Breast epithelium (tissue), 4 donors: ENCODE measurements at regions not wholly inside any gene's neighbourhood (a gene's known extent, or its start where the extent isn't known, plus 50 kb on each side); places are given as distances from the start of the nearest gene placed in this dataset.

Experiments
- DNase-seq, 2 donors: peaks; one replicate each; pipeline ENCODE4 v3.0.0-alpha.2; 2019; ENCODE audit warnings: low spot score in 2 of 2
- H3K27ac ChIP-seq, 2 donors: fragments of 200-600 bp; sonication (generic) in 1 of 2; one replicate each; pipeline ENCODE4 v1.5.1; 2016 to 2019; ENCODE audit warnings: mild to moderate bottlenecking in 1 of 2
- H3K27me3 ChIP-seq, 2 donors: fragments of 200-600 bp; sonication (generic) in 1 of 2; one replicate each; pipeline versions ENCODE4 v1.5.1 to v1.6.0; 2017 to 2019; ENCODE audit warnings: control low read depth in 1 of 2, mild to moderate bottlenecking in 1 of 2
- H3K36me3 ChIP-seq: fragments of 200-600 bp; one replicate; pipeline ENCODE4 v1.5.1; 2019
- H3K4me1 ChIP-seq, 2 donors: fragments of 200-600 bp; sonication (generic); one replicate each; pipeline ENCODE4 v1.5.1; 2016 to 2019; ENCODE audit warnings: control low read depth in 1 of 2
- H3K4me3 ChIP-seq, 3 donors: fragments of 200-600 bp; sonication (generic); 1 replicate in 2 of 3; 2 replicates in 1 of 3; pipeline ENCODE4 v1.5.1; 2016 to 2019; ENCODE audit warnings: mild to moderate bottlenecking in 3 of 3, moderate library complexity in 2 of 3
- H3K9me3 ChIP-seq, 2 donors: fragments of 200-600 bp; sonication (generic) in 1 of 2; one replicate each; pipeline ENCODE4 v1.5.1; 2016 to 2019; ENCODE audit warnings: control low read depth in 1 of 2
- POLR2A ChIP-seq: fragments of 450-650 bp; IDR thresholded peaks from one replicate; pipeline ENCODE4 v1.6.1; 2016; ENCODE audit warnings: antibody characterized with exemption, mild to moderate bottlenecking, moderate library complexity
- POLR2AphosphoS5 ChIP-seq, 3 donors: sonication (generic); formaldehyde crosslinking; IDR thresholded peaks; one replicate each; pipeline ENCODE4 v1.6.1; 2017; ENCODE audit warnings: antibody characterized with exemption in 3 of 3
- intact Hi-C: fragments of 100-400 bp; cut with DNase I; formaldehyde crosslinking; loops from one replicate; pipeline ENCODE4 v1.15.1; 2023; ENCODE audit warnings: low total_unique reads
- TF ChIP-seq, protein P1 (sequence below), 3 donors: fragments of 450-650 bp; IDR thresholded peaks; one replicate each; pipeline ENCODE4 v1.5.1; 2016 to 2017; ENCODE audit warnings: antibody characterized with exemption in 3 of 3, mild to moderate bottlenecking in 3 of 3, moderate library complexity in 3 of 3

DNA sequence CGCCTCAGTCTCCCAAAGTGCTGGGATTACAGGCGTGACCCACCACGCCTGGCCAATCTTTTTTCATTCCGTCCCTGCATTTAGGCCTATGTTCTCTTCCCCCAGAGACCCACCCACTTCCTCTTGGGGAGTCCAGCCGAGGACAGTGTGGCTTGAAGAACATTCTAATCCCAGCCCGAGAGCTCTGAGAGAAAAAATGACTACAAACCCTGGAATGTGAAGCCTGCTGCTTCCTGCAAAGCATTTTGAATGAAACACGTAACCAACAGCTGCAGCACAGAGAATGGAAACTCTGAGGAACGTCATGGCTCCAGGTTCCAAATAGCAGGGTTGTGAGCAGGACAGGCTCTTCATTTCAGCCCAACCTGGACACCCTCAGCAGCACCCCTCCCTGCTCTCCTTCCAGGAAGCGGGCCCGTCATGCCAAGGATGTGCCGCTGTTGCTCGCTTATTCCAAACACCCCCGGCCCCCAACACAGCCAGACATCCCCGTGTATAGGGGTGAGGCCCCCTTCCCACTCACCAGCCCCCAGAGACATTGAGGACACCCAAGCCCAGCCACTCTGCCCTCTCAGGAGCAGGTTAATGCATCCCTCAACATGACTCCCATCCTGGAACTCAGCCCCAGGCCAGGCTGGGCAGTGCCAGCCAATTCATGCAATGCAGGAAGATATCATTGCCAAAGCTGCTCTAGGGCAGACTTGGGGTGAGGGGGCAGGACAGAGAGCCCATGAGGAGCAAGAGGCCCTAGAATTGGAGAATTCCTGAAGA, 139.8 kb downstream of the ZFP36L2 start:
- TF ChIP-seq POLR2AphosphoS5 (IDR thresholded peaks at IDR 0.05), result peak in 2 of 3 donors; percentile 51 to 82
- TF ChIP-seq POLR2A, result no peak
- Histone ChIP-seq H3K4me1 (peaks cover 37 to 41% of the 10 kb centered on the region in 2 donors), H3K27ac (peak overlapping the region; percentile 93 to 99), H3K36me3 (no peaks in the 10 kb centered on the region), H3K9me3 (peaks cover 7 to 9% of the 10 kb centered on the region in 2 donors), H3K4me3 (peak overlapping the region in 1 of 3 donors; percentile 31), H3K27me3 (no peaks in the 10 kb centered on the region)
- intact Hi-C loops, result loop anchor here (10.0 kb wide), 1 partner anchor 52 kb away; no protein-coding TSS in a partner anchor
- DNase-seq, result peak in 1 of 2 donors; percentile 93

DNA sequence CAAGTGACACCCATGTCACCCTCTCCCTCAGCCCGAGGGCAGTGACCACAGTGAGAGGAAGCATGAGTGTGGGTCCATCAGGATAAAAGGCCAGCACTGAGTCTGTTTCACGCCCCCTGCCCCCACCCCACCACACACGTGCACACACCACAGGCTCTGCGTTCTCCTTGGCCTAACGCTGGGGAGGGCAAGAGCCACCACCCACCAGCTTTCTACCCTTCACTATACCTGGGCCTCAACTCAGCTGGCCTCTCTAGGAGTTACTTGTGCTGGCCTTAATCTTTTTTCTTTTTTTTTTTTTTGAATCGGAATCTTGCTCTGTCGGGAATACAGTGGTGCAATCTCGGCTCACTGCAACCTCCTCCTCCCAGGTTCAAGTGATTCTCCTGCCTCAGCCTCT, 140.5 kb downstream of the ZFP36L2 start:
- no peak for DNase-seq
- intact Hi-C loops, result loop anchor here (10.0 kb wide), 1 partner anchor 51 kb away; no protein-coding TSS in a partner anchor
- Histone ChIP-seq H3K4me3 (no peak overlapping the region), H3K4me1 (peaks cover 41 to 44% of the 10 kb centered on the region in 2 donors), H3K9me3 (peaks cover 4 to 8% of the 10 kb centered on the region in 2 donors), H3K27ac (peak overlapping the region; percentile 93 to 99), H3K27me3 (no peaks in the 10 kb centered on the region), H3K36me3 (no peaks in the 10 kb centered on the region)
- TF ChIP-seq POLR2AphosphoS5 (IDR thresholded peaks at IDR 0.05), result no peak
- TF ChIP-seq, protein P1, sequence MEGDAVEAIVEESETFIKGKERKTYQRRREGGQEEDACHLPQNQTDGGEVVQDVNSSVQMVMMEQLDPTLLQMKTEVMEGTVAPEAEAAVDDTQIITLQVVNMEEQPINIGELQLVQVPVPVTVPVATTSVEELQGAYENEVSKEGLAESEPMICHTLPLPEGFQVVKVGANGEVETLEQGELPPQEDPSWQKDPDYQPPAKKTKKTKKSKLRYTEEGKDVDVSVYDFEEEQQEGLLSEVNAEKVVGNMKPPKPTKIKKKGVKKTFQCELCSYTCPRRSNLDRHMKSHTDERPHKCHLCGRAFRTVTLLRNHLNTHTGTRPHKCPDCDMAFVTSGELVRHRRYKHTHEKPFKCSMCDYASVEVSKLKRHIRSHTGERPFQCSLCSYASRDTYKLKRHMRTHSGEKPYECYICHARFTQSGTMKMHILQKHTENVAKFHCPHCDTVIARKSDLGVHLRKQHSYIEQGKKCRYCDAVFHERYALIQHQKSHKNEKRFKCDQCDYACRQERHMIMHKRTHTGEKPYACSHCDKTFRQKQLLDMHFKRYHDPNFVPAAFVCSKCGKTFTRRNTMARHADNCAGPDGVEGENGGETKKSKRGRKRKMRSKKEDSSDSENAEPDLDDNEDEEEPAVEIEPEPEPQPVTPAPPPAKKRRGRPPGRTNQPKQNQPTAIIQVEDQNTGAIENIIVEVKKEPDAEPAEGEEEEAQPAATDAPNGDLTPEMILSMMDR (IDR thresholded peaks at IDR 0.05), result no peak
- no peak for TF ChIP-seq POLR2A

DNA sequence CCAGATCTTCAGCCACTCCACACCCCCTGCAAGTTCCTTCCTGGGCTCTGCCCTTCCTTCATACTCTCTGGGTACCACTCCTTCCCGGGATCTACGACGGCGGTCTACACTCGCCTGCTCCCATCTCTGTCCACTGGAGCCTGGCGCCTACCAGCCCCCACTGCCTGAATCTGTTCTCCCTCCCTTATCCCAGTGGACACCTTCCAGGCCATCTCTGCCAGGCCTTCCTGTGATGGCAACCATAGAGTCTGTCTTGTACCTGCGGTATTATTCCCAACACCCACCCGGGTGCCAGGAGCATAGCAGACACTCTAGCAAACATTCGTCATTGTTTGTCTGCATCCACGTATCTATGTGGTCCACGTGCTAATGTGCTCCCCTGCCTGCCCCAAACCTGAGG, 140.9 kb downstream of the ZFP36L2 start:
- DNase-seq, result no peak
- intact Hi-C loops, result loop anchor here (10.0 kb wide), 1 partner anchor 51 kb away; no protein-coding TSS in a partner anchor

DNA sequence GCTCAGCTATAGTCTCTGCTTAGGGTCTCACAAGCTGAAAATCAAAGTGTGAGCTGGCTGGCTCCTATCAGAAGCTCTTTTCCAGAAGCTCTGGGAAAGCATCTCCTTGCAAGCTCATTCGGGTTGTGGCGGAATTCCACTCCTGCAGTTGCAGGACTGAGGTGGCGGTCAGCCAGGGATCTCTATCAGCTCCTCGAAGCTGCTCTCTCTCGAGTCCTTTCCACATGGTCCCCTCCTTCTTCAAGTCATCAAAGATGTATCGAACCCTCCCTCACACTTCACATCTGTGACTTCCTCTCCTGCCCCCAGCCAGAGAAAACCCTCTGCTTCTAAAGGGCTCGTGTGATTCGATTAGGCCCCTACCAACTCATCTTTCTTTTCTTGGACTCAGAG, 141.7 kb downstream of the ZFP36L2 start:
- Histone ChIP-seq H3K9me3 (no peaks in the 10 kb centered on the region), H3K27ac (peak overlapping the region; percentile 93 to 99), H3K27me3 (no peaks in the 10 kb centered on the region), H3K4me3 (no peak overlapping the region), H3K4me1 (peaks cover 41 to 46% of the 10 kb centered on the region in 2 donors), H3K36me3 (no peaks in the 10 kb centered on the region)
- TF ChIP-seq POLR2AphosphoS5 (IDR thresholded peaks at IDR 0.05), result no peak
- TF ChIP-seq, protein P1 (IDR thresholded peaks at IDR 0.05), result no peak
- intact Hi-C loops, result loop anchor here (10.0 kb wide), 1 partner anchor 50 kb away; no protein-coding TSS in a partner anchor
- DNase-seq, result peak in 1 of 2 donors; percentile 69

More for the DNA sequence above, 140.9 kb downstream of the ZFP36L2 start:
- H3K36me3 ChIP-seq, result no peaks in the 10 kb centered on the region
- peaks cover 0 to 4% of the 10 kb centered on the region in 2 donors for H3K9me3 ChIP-seq
- peaks cover 41 to 46% of the 10 kb centered on the region in 2 donors for H3K4me1 ChIP-seq
- no peak overlapping the region for H3K4me3 ChIP-seq
- TF ChIP-seq POLR2A (no peak), POLR2AphosphoS5 (IDR thresholded peaks at IDR 0.05) (no peak)
- TF ChIP-seq, protein P1 (IDR thresholded peaks at IDR 0.05), result no peak
- no peaks in the 10 kb centered on the region for H3K27me3 ChIP-seq
- H3K27ac ChIP-seq, result peak overlapping the region; percentile 93 to 99

- intact Hi-C loops, result loop anchor here (10.0 kb wide), 1 partner anchor 49 kb away; no protein-coding TSS in a partner anchor
- Histone ChIP-seq H3K4me3 (peak overlapping the region in 1 of 3 donors; percentile 8), H3K4me1 (peaks cover 41 to 46% of the 10 kb centered on the region in 2 donors), H3K27me3 (no peaks in the 10 kb centered on the region), H3K9me3 (no peaks in the 10 kb centered on the region), H3K36me3 (no peaks in the 10 kb centered on the region), H3K27ac (peak overlapping the region; percentile 93 to 99)
- TF ChIP-seq POLR2AphosphoS5 (IDR thresholded peaks at IDR 0.05) (peak in 2 of 3 donors; percentile 12 to 26), POLR2A (no peak)
- DNase-seq, result peak in 1 of 2 donors; percentile 79
Observed at GRCh38 chr2:43083710-43084698, 142.4 kb downstream of the ZFP36L2 start.
